Fibroblast of lung (primary cell): ENCODE measurements at regions not wholly inside any gene's neighbourhood (a gene's known extent, or its start where the extent isn't known, plus 50 kb on each side); places are given as distances from the start of the nearest gene placed in this dataset.

Source experiments
- DNase-seq, 2 donors: peaks; one replicate each; pipeline versions ENCODE4 v3.0.0 to v3.0.0-alpha.2; 2010; ENCODE audit warnings: low read depth in 2 of 2
- H2AFZ ChIP-seq: 2 replicates; pipeline ENCODE4 v1.5.1; 2012; ENCODE audit warnings: low read length, control low read depth, inconsistent platforms
- H3K27ac ChIP-seq: 2 replicates; pipeline ENCODE4 v1.5.1; 2011; ENCODE audit warnings: low read length, control low read depth; ENCODE audit not compliant: insufficient read depth
- H3K27me3 ChIP-seq: 2 replicates; pipeline ENCODE4 v1.5.1; 2011; ENCODE audit warnings: mild to moderate bottlenecking, low read length; ENCODE audit not compliant: control insufficient read depth, insufficient read depth
- H3K36me3 ChIP-seq: 2 replicates; pipeline ENCODE4 v1.5.1; 2011; ENCODE audit warnings: low read length; ENCODE audit not compliant: control insufficient read depth, insufficient read depth
- H3K4me1 ChIP-seq: 2 replicates; pipeline ENCODE4 v1.5.1; 2011; ENCODE audit warnings: low read length; ENCODE audit not compliant: control insufficient read depth, insufficient read depth; ENCODE audit errors: extremely low read depth
- H3K4me2 ChIP-seq: 2 replicates; pipeline ENCODE4 v1.5.1; 2011; ENCODE audit warnings: low read length, control low read depth; ENCODE audit not compliant: insufficient read depth; ENCODE audit errors: extremely low read depth
- H3K4me3 ChIP-seq, 4 experiments: fragments of 200-600 bp in 1 of 4; sonication (generic) in 1 of 4; replicated peaks in 1 of 4; 2 replicates each; pipeline ENCODE4 v1.5.1; 2011 to 2016; ENCODE audit warnings: low read length in 4 of 4, low read depth in 3 of 4, mild to moderate bottlenecking in 3 of 4, control low read depth in 2 of 4, inconsistent platforms in 1 of 4, mixed read lengths in 1 of 4; ENCODE audit not compliant: insufficient read depth in 1 of 4; ENCODE audit errors: control extremely low read depth in 1 of 4
- H3K79me2 ChIP-seq: 2 replicates; pipeline ENCODE4 v1.5.1; 2012; ENCODE audit warnings: mild to moderate bottlenecking, low read length, inconsistent platforms; ENCODE audit not compliant: control insufficient read depth, insufficient read depth
- H3K9ac ChIP-seq: 2 replicates; pipeline ENCODE4 v1.5.1; 2011; ENCODE audit warnings: mild to moderate bottlenecking, low read length, control low read depth; ENCODE audit not compliant: insufficient read depth
- H3K9me3 ChIP-seq: 2 replicates; pipeline ENCODE4 v1.5.1; 2012; ENCODE audit warnings: low read depth, low read length; ENCODE audit not compliant: control insufficient read depth, insufficient read depth
- H4K20me1 ChIP-seq: 2 replicates; pipeline ENCODE4 v1.5.1; 2011; ENCODE audit warnings: low read length; ENCODE audit not compliant: control insufficient read depth, insufficient read depth; ENCODE audit errors: extremely low read depth
- EZH2 ChIP-seq: IDR thresholded peaks from 2 replicates; pipeline ENCODE4 v1.5.1; 2012; ENCODE audit warnings: low read length, control low read depth, mild to moderate bottlenecking; ENCODE audit errors: missing control alignments
- TF ChIP-seq, protein P1 (sequence below), 2 donors: IDR thresholded peaks in 1 of 2; conservative IDR thresholded peaks in 1 of 2; 1 replicate in 1 of 2; 2 replicates in 1 of 2; pipeline ENCODE4 v1.5.1; 2011 to 2012; ENCODE audit warnings: low read length in 2 of 2, control low read depth in 1 of 2, inconsistent platforms in 1 of 2, low read depth in 1 of 2, mild to moderate bottlenecking in 1 of 2

DNA sequence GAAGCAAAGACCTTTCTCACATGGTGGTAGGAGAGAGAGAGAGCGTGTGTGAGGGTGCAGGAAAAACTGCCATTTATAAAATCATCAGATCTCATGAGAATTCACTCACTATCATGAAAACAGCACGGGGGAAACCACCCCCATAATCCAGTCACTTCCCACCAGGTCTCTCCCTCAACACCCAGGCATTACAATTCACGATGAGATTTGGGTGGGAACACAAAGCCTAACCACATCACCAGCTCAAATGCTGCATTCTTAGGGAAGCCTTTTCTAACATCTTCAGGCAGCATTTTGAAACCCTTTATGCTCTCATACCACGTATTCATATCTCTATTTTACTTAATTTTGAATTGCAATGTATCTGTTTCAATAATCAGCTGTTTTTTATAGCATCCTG lies 165.9 kb downstream of the TMTC3 start:
- Histone ChIP-seq H3K79me2 (no peaks in the 10 kb centered on the region), H3K4me2 (no peak overlapping the region), H3K27me3 (no peaks in the 10 kb centered on the region), H3K9ac (no peak overlapping the region), H3K4me1 (peaks cover 16% of the 10 kb centered on the region), H2AFZ (no peak overlapping the region), H3K27ac (peak overlapping the region; percentile 78), H3K4me3 (no peak overlapping the region), H3K36me3 (no peaks in the 10 kb centered on the region), H3K9me3 (no peaks in the 10 kb centered on the region), H4K20me1 (no peaks in the 10 kb centered on the region)
- TF ChIP-seq EZH2: no peak
- TF ChIP-seq, protein P1, sequence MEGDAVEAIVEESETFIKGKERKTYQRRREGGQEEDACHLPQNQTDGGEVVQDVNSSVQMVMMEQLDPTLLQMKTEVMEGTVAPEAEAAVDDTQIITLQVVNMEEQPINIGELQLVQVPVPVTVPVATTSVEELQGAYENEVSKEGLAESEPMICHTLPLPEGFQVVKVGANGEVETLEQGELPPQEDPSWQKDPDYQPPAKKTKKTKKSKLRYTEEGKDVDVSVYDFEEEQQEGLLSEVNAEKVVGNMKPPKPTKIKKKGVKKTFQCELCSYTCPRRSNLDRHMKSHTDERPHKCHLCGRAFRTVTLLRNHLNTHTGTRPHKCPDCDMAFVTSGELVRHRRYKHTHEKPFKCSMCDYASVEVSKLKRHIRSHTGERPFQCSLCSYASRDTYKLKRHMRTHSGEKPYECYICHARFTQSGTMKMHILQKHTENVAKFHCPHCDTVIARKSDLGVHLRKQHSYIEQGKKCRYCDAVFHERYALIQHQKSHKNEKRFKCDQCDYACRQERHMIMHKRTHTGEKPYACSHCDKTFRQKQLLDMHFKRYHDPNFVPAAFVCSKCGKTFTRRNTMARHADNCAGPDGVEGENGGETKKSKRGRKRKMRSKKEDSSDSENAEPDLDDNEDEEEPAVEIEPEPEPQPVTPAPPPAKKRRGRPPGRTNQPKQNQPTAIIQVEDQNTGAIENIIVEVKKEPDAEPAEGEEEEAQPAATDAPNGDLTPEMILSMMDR (conservative IDR thresholded peaks at IDR 0.05 in 1 of 2, IDR thresholded peaks at IDR 0.05 in 1 of 2; ENCODE audit: low read depth in 1 of 2, low read length in 2 of 2): no peak
- DNase-seq: no peak

DNA sequence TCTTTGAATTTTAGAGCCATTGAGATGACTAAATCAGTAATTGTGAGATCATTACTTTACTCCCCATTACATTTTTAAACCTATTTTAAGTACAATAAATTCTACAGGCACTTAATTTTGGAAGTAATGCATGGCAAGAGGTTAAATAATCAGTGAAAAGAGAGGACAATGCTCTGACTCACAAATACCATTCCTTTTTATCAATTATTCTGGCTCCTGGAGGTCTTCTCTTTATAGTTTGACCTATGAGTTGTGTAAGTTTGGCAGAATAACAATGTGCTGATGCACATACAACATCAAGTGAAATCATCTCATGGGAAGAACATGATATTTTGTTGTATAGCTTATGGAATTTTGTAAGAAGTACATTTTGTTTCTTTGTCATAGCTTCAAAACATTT lies 166.7 kb downstream of the TMTC3 start:
- Histone ChIP-seq H3K27me3 (no peaks in the 10 kb centered on the region), H3K27ac (peak overlapping the region; percentile 78), H2AFZ (no peak overlapping the region), H3K4me3 (no peak overlapping the region), H3K79me2 (no peaks in the 10 kb centered on the region), H4K20me1 (no peaks in the 10 kb centered on the region), H3K4me2 (no peak overlapping the region), H3K9me3 (no peaks in the 10 kb centered on the region), H3K36me3 (no peaks in the 10 kb centered on the region), H3K4me1 (peaks cover 16% of the 10 kb centered on the region), H3K9ac (no peak overlapping the region)
- DNase-seq: peak; percentile 89 to 93
- no peak for TF ChIP-seq EZH2
- TF ChIP-seq, protein P1 (conservative IDR thresholded peaks at IDR 0.05 in 1 of 2, IDR thresholded peaks at IDR 0.05 in 1 of 2; ENCODE audit: low read depth in 1 of 2, low read length in 2 of 2): no peak

DNA sequence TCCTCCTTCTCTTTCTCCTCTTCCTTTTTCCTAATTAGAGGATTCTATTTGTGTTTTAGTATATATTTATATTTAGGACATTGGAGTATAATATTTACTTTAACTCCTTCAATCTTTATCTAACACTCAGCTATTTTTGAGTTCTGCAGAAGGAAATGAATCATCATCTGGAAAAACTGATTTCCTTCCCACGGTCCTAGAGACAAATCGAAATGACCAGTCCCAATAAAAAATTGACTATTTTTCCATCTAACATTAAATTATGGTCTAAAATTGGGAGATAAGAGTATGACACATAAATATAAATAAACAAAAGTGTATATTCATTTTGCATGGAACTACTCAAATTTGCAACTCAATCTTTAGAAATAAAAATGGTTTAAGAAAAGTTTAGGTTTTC lies 167.4 kb downstream of the TMTC3 start:
- Histone ChIP-seq H3K79me2 (no peaks in the 10 kb centered on the region), H3K4me2 (no peak overlapping the region), H3K27me3 (no peaks in the 10 kb centered on the region), H3K4me1 (peaks cover 16% of the 10 kb centered on the region), H4K20me1 (no peaks in the 10 kb centered on the region), H3K9ac (no peak overlapping the region), H3K27ac (peak overlapping the region; percentile 78), H3K9me3 (no peaks in the 10 kb centered on the region), H3K36me3 (no peaks in the 10 kb centered on the region), H3K4me3 (no peak overlapping the region), H2AFZ (no peak overlapping the region)
- DNase-seq: peak; percentile 75 to 76
- TF ChIP-seq EZH2: no peak
- TF ChIP-seq, protein P1 (conservative IDR thresholded peaks at IDR 0.05 in 1 of 2, IDR thresholded peaks at IDR 0.05 in 1 of 2; ENCODE audit: low read depth in 1 of 2, low read length in 2 of 2): no peak
